ENCODE measurements at regions not wholly inside any gene's neighbourhood (a gene's known extent, or its start where the extent isn't known, plus 50 kb on each side); places are given as distances from the start of the nearest gene placed in this dataset.

DNA sequence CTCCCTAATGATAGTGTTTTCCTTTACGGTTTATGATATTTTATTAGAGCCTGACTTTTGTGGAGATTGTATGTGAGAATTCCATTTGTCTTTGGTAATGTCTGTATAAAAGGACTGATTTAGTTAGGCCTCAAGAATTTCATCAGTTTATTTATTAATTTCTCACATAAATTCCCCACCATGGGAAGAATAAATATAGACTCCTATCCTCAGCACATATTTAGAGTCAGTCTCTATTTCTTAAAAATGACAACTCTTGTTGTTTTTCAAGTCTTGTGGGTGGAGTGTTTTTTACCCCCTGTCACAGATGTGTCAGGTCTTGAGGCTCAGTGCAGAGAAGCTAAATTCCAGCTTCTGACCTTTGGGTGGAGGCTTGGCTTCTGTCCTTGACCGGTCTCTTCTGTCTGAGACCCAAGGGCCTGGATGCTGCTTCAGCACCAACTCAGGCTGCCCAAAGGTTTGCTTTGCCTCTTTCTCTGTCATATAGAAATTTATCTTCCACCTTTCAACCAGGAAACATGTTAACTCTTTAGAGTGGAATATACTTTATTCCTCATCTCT lies 117.3 kb upstream of the INHBA start:
- peak overlapping the region; percentile 72 for H3K9ac ChIP-seq (ENCODE audit: insufficient read length)

DNA sequence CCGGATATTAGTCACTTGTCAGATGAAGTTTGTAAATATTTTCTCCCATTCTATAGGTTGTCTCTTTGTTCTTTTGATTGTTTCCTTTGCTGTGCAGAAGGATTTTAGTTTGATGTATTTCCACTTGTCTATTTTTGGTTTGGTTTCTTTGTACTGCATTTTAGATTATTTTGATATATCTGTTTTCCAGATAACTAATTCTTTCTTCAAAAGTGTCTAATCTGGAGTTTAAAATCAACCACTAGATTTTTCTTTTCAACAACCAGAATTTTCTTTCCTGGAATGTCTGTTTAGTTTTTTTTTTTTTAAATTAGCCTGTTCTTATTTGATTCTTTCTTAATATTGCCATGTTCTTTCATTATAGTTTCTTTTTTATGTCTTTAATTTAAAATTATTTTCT lies 116.8 kb upstream of the INHBA start:
- TF ChIP-seq POLR2AphosphoS5 (IDR thresholded peaks at IDR 0.05; ENCODE audit: borderline replicate concordance, low read depth, low read length) (no peak), EZH2 (IDR thresholded peaks at IDR 0.05) (no peak), FOXP2 (optimal IDR thresholded peaks at IDR 0.05; ENCODE audit: control extremely low read depth, extremely low read length, insufficient read depth) (no peak)
- H3K9ac ChIP-seq (ENCODE audit: insufficient read length), result no peak overlapping the region
- no peak for DNase-seq (ENCODE audit: low read depth, low spot score)
- H3K27ac ChIP-seq, result peak overlapping the region; percentile 100
- peaks cover 12% of the 10 kb centered on the region; the same call in 1 of the 2 replicates for H3K36me3 ChIP-seq (ENCODE audit: insufficient read depth, low read length)
- H3K4me3 ChIP-seq, result no peak overlapping the region
- H3K9me3 ChIP-seq (ENCODE audit: low read depth, low read length), result peaks cover 12% of the 10 kb centered on the region; the same call in 1 of the 2 replicates

More for the DNA sequence above, 117.3 kb upstream of the INHBA start:
- no peak for TF ChIP-seq EZH2 (IDR thresholded peaks at IDR 0.05)
- no peak for TF ChIP-seq FOXP2 (optimal IDR thresholded peaks at IDR 0.05; ENCODE audit: control extremely low read depth, extremely low read length, insufficient read depth)
- no peak for TF ChIP-seq POLR2AphosphoS5 (IDR thresholded peaks at IDR 0.05; ENCODE audit: borderline replicate concordance, low read depth, low read length)
- H3K4me3 ChIP-seq, result peak overlapping the region; percentile 5; the same call in 1 of the 2 replicates
- peaks cover 12% of the 10 kb centered on the region; the same call in 1 of the 2 replicates for H3K9me3 ChIP-seq (ENCODE audit: low read depth, low read length)
- peaks cover 12% of the 10 kb centered on the region; the same call in 1 of the 2 replicates for H3K36me3 ChIP-seq (ENCODE audit: insufficient read depth, low read length)
- H3K27ac ChIP-seq, result peak overlapping the region; percentile 100
- DNase-seq (ENCODE audit: low read depth, low spot score), result no peak

DNA sequence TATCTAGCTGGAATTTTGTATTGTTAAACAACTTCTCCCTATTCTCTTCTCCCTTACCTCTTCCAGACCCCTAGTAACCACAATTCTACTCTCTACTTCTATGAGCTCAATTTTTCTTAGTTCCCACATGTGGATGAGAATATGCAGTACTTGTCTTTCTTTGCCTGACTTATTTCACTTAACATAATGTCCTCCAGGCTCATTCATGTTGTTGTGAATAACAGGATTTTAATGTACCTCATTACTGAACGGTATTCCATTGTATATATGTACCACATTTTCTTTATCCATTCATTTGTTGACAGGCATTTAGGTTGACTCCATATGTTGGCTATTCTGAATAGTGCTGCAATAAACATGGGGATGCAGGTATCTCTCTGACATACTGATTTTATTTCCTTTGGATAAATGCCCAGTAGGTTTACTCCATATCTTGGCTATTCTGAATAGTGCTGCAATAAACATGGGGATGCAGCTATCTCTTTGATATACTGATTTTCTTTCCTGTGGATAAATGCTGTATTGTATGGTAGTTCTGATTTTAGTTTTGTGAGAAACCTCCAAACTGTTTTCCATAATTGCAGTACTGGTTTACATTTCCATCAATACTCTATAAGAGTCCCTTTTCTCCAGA lies 116.0 kb upstream of the INHBA start:
- Histone ChIP-seq H3K9ac (ENCODE audit: insufficient read length) (no peak overlapping the region), H3K9me3 (ENCODE audit: low read depth, low read length) (peaks cover 12% of the 10 kb centered on the region; the same call in 1 of the 2 replicates), H3K27ac (peak overlapping the region; percentile 100), H3K36me3 (ENCODE audit: insufficient read depth, low read length) (peaks cover 12% of the 10 kb centered on the region; the same call in 1 of the 2 replicates), H3K4me3 (no peak overlapping the region)
- DNase-seq (ENCODE audit: low read depth, low spot score), result no peak
- TF ChIP-seq EZH2 (IDR thresholded peaks at IDR 0.05), result no peak
- no peak for TF ChIP-seq POLR2AphosphoS5 (IDR thresholded peaks at IDR 0.05; ENCODE audit: borderline replicate concordance, low read depth, low read length)
- TF ChIP-seq FOXP2 (optimal IDR thresholded peaks at IDR 0.05; ENCODE audit: control extremely low read depth, extremely low read length, insufficient read depth), result no peak

DNA sequence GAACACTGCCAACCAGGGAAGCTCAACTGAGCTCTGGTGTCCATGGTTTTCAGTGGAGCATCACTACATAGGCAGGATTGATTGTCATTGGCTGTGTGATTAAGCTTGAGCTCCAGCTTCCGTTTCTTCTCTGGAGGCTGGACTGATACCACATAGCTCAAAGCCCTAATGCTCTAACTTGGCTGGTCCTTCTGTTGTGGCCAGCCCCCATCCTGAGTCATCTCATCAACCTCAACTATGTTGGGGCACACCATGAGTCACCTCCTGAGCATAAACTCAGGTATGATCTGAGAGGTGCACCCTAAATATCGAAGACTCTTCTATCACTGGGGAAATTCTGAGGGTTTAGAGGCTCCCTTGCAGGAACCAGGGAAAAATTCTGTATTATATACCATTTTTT lies 114.5 kb upstream of the INHBA start:
- H3K27ac ChIP-seq, result peak overlapping the region; percentile 90
- TF ChIP-seq FOXP2 (optimal IDR thresholded peaks at IDR 0.05; ENCODE audit: control extremely low read depth, extremely low read length, insufficient read depth), result no peak
- no peak for TF ChIP-seq POLR2AphosphoS5 (IDR thresholded peaks at IDR 0.05; ENCODE audit: borderline replicate concordance, low read depth, low read length)
- no peak for TF ChIP-seq EZH2 (IDR thresholded peaks at IDR 0.05)
- H3K4me3 ChIP-seq, result no peak overlapping the region
- peaks cover 12% of the 10 kb centered on the region; the same call in 1 of the 2 replicates for H3K9me3 ChIP-seq (ENCODE audit: low read depth, low read length)
- peaks cover 12% of the 10 kb centered on the region; the same call in 1 of the 2 replicates for H3K36me3 ChIP-seq (ENCODE audit: insufficient read depth, low read length)
- DNase-seq (ENCODE audit: low read depth, low spot score), result no peak
- H3K9ac ChIP-seq (ENCODE audit: insufficient read length), result no peak overlapping the region

DNA sequence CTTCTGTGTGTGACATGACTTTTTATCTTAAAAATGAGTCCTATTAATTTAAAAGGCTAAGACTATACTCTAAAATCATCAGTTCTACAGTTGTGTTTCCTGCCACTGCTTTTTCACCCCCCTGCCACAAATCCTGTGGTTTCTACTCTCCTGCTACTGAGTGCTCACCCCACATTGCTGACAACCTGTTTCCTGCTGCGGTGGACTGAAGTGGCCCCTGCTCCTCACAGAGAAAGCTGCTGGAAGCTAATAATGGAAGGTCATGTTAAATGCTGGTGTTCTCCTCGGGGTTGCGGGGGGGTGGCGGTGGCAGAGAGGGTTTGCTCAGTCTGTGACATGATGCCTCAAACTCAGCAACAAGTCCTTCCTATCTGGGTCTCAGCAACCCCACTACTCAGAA lies 113.2 kb upstream of the INHBA start:
- DNase-seq (ENCODE audit: low read depth, low spot score), result peak; percentile 86
- Histone ChIP-seq H3K4me3 (peak overlapping the region; percentile 32), H3K9me3 (ENCODE audit: low read depth, low read length) (peaks cover 12% of the 10 kb centered on the region; the same call in 1 of the 2 replicates), H3K36me3 (ENCODE audit: insufficient read depth, low read length) (peaks cover 12% of the 10 kb centered on the region; the same call in 1 of the 2 replicates), H3K27ac (peak overlapping the region; percentile 90), H3K9ac (ENCODE audit: insufficient read length) (peak overlapping the region; percentile 18)
- TF ChIP-seq EZH2 (IDR thresholded peaks at IDR 0.05) (no peak), POLR2AphosphoS5 (IDR thresholded peaks at IDR 0.05; ENCODE audit: borderline replicate concordance, low read depth, low read length) (peak; percentile 69), FOXP2 (optimal IDR thresholded peaks at IDR 0.05; ENCODE audit: control extremely low read depth, extremely low read length, insufficient read depth) (peak; percentile 51)

DNA sequence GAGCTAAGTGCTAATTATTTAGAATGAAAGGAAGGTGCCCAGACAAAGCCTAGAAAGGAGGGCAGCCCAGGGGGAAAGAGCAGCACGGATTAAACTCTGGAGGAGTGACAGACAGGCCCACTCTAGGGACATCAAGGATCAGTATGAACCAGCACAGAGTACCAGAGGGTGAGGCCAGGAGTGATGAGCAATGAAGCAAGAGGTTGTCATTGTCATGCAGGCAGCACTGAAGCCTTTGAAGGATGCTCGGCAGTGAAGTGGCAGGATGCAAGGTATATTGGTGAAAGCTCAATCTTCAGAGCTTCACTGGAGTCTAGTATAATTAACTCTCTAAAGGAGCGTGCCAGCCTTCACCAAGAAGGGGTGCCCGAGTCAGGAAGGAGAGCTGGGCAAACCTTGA lies 112.0 kb upstream of the INHBA start:
- TF ChIP-seq POLR2AphosphoS5 (IDR thresholded peaks at IDR 0.05; ENCODE audit: borderline replicate concordance, low read depth, low read length) (no peak), FOXP2 (optimal IDR thresholded peaks at IDR 0.05; ENCODE audit: control extremely low read depth, extremely low read length, insufficient read depth) (no peak), EZH2 (IDR thresholded peaks at IDR 0.05) (no peak)
- peaks cover 12% of the 10 kb centered on the region; the same call in 1 of the 2 replicates for H3K36me3 ChIP-seq (ENCODE audit: insufficient read depth, low read length)
- H3K27ac ChIP-seq, result no peak overlapping the region
- DNase-seq (ENCODE audit: low read depth, low spot score), result no peak
- H3K9ac ChIP-seq (ENCODE audit: insufficient read length), result no peak overlapping the region
- H3K4me3 ChIP-seq, result no peak overlapping the region
- H3K9me3 ChIP-seq (ENCODE audit: low read depth, low read length), result peaks cover 12% of the 10 kb centered on the region; the same call in 1 of the 2 replicates

DNA sequence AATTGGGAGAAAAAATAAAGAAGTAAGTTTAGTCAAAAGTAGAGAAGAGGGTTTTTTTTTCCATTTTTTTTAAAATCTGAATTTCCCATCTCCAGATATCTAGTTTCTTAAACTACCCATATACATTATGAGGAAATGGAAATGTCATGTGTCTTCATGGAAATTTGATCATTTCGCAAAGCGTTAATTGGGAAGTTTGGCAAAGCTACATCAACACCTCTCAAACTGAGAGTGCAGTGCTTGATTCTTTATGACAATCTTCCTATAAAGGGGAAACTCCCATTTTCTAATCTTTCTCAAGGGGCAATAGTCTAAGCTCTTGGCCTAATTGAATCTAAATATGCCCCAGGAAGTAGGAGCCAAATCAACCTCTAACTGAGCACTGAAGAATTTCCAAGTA lies 110.4 kb upstream of the INHBA start:
- no peak for DNase-seq (ENCODE audit: low read depth, low spot score)
- peak overlapping the region; percentile 7; the same call in 1 of the 2 replicates for H3K27ac ChIP-seq
- no peak overlapping the region for H3K9ac ChIP-seq (ENCODE audit: insufficient read length)
- TF ChIP-seq POLR2AphosphoS5 (IDR thresholded peaks at IDR 0.05; ENCODE audit: borderline replicate concordance, low read depth, low read length), result no peak
- no peak for TF ChIP-seq FOXP2 (optimal IDR thresholded peaks at IDR 0.05; ENCODE audit: control extremely low read depth, extremely low read length, insufficient read depth)
- no peaks in the 10 kb centered on the region; the same call in 1 of the 2 replicates for H3K9me3 ChIP-seq (ENCODE audit: low read depth, low read length)
- H3K36me3 ChIP-seq (ENCODE audit: insufficient read depth, low read length), result no peaks in the 10 kb centered on the region
- H3K4me3 ChIP-seq, result no peak overlapping the region

DNA sequence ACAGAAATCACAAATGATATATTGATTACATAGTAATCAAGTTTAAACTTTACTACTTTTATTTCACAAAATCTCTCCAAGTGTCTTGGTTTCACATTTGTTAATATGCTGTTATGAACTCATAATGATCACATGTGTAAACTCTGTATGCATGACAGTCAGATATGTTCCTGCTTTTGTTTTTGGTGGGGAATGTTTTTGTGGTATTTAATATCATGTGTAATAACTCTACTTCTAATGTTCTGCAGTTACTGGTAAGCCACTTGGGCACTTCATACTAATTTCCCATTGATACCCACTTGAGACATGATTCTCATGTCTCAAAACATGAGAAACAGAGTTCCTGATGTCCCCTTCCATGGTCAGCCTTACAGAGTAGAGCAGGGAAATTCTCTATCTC lies 109.1 kb upstream of the INHBA start:
- TF ChIP-seq EZH2 (IDR thresholded peaks at IDR 0.05) (no peak), FOXP2 (optimal IDR thresholded peaks at IDR 0.05; ENCODE audit: control extremely low read depth, extremely low read length, insufficient read depth) (no peak), POLR2AphosphoS5 (IDR thresholded peaks at IDR 0.05; ENCODE audit: borderline replicate concordance, low read depth, low read length) (no peak)
- Histone ChIP-seq H3K4me3 (no peak overlapping the region), H3K27ac (no peak overlapping the region), H3K9me3 (ENCODE audit: low read depth, low read length) (no peaks in the 10 kb centered on the region), H3K36me3 (ENCODE audit: insufficient read depth, low read length) (no peaks in the 10 kb centered on the region; the same call in 1 of the 2 replicates), H3K9ac (ENCODE audit: insufficient read length) (no peak overlapping the region)
- DNase-seq (ENCODE audit: low read depth, low spot score), result no peak

Measured in SK-N-MC (cell line).